GM21515 (cell line): ENCODE measurements at regions not wholly inside any gene's neighbourhood (a gene's known extent, or its start where the extent isn't known, plus 50 kb on each side); places are given as distances from the start of the nearest gene placed in this dataset.

Source experiments
- ATAC-seq: cut with Tn5 transposase; IDR thresholded peaks from one replicate; pipeline ENCODE4 v1.9.1; 2021; ENCODE audit not compliant: unreplicated experiment

- no peak for ATAC-seq
Observed at GRCh38 chr2:107202962-107203591, 317.1 kb upstream of the ST6GAL2 start.

GRCh38 chr2:107215401-107216350 is 329.7 kb upstream of the ST6GAL2 start:
- ATAC-seq = no peak

GRCh38 chr2:107218208-107218607 is 332.2 kb upstream of the ST6GAL2 start:
- no peak for ATAC-seq

GRCh38 chr2:107222466-107222865 is 336.5 kb upstream of the ST6GAL2 start:
- no peak for ATAC-seq

GRCh38 chr2:107235491-107236254 is 349.7 kb upstream of the ST6GAL2 start:
- no peak for ATAC-seq

GRCh38 chr2:107242811-107243210 is 356.8 kb upstream of the ST6GAL2 start:
- no peak for ATAC-seq

- no peak for ATAC-seq
Observed at GRCh38 chr2:107248932-107249331, 363.0 kb upstream of the ST6GAL2 start.

DNA sequence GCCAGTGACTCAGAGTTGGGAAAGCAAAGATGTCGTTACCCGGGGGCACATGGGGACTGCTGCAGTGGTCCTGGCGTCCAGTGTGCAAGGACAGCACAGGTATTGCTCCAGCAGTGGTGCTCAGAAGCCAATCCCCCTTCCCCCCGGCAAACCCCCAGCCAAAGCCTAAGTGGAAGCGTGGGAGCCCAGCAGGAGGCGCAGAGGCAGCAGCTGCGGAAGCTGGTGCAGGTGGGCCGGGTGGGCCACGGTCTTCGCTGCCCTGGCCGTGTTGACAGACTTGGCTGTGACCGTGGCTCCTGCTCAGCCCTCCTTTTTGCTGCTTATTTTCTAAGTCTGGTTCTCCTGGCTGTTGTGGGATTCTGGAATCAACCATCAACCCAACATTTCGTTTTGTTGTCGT is 369.8 kb upstream of the ST6GAL2 start:
- no peak for ATAC-seq

GRCh38 chr2:107258531-107259407 is 372.8 kb upstream of the ST6GAL2 start:
- ATAC-seq = no peak

DNA sequence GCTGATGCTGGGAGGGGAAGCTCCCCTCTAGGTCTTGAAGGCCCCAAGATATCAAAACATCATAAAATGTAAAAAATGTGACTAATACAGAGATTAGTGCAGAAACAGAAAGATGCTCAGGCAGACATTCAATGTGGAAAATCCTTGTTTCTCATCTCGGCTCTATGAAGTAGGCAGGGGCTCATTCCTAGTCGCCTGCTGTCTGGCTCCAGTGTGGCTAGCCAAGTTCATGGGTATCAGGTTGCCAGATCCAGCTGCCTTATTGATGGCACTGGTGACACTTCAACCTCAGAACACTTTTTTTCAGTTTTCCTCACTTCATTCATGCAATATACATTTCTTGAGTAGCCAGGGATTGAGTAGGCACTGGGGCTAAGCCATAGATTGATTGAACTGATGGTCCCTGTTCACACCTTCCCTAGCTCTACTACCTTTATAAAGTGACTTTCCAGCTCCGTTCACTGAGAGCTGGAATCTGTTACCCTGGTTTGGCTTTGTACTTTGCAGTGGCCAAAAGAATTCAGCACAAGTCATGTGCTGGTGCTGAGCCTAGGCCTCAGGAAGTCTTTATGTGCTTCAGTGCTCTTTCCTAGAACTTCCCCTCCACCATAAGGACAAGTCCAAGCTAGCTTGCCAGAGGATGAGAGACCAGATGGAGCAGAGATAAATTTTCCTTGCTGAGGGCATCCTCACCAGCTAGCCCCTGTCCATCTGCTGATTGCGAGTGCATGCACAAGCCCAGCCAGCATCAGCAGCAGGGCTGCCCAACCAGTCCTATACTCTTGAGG is 373.6 kb upstream of the ST6GAL2 start:
- ATAC-seq = no peak

- ATAC-seq = no peak
Observed at GRCh38 chr2:107263628-107264027, 377.7 kb upstream of the ST6GAL2 start.

DNA sequence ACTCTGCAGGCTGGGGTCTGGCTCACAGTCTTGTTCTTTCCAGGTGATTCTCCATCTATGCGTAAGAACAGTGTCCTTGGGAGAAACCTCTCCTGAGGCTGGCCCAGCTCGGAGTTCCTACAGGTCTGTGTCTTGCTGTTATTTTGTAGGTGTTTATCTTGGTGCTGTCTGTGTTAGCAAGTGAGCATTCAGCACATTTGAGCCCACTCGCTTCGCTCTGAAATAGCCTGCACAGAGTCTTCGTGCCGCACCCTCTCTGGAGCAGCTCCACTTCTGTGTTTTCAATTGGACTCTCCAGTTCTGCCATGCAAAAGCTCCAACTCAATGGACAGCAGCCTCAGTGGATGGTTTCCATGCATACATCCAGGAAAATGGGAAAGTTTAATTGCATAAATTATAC is 378.2 kb upstream of the ST6GAL2 start:
- ATAC-seq = no peak

GRCh38 chr2:107266555-107266954 is 380.6 kb upstream of the ST6GAL2 start:
- no peak for ATAC-seq

GRCh38 chr2:107267086-107267485 is 381.1 kb upstream of the ST6GAL2 start:
- ATAC-seq = no peak

DNA sequence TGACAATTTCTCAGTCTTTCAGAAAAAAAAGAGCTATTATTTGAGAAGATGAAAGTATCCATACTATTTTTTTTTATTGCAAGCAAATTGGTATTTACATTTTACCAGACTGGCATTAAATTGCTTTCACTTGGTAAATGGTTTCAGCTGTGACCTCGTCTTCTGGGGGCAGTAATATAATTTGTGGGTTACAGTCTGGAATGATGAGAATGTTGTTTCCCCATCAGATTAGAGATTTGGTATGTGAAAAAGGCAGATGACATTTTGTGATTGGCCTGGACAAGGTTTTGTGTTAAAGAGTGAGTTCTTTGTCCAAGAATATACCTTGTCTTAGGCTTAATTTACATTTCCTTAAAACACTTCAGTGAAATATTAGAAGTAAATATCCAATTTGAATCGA is 390.1 kb upstream of the ST6GAL2 start:
- no peak for ATAC-seq

GRCh38 chr2:107278672-107279071 is 392.7 kb upstream of the ST6GAL2 start:
- no peak for ATAC-seq

GRCh38 chr2:107281637-107282036 is 395.7 kb upstream of the ST6GAL2 start:
- no peak for ATAC-seq

DNA sequence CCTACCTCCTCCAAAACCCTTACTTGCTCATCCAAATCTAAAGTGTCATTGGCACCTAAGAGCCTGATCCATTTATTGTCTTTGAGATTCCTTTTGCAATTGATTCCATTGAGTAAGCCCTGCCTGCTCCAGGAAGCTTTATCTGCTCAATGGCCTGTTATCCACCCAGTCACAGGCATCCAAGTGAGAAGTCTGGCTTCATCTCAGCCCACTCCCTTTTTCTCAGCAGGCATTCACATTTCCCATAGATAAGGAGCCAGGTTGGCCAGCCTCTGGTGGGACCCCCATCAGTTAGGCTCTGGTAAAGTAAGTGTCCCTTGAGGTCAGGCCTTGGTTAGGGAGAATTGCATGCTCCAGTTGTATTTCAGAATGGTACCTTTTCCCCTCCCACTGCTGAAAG is 396.2 kb upstream of the ST6GAL2 start:
- no peak for ATAC-seq

DNA sequence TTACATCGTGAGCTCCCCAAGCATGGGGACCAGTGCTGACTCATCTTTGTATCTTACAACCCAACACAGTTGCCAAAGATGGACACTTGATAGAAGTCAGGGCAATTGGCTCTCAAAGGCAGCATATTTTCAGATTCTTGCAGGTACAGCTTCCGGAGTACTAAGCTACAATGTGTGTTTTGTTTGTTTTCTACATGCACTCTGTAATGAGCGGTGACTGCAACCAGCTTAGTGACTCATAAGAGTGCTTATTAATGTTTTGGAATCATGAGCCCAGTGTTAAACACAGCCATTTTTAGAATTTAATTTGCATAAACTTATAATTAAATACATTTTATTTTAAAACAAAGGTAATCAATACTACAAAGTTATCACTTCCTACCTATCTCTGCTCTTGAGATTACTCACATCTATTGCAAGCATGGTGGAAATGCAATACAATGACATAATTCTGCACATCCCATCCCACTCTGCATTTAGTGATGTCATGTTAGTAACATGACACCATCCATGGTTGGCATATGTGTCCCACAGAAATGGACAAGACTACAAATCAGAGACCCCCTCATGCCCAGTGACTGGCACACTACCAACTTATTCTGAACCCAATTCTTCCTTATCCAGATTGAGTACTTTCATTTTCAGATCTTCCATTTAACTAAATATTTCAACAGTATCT is 399.8 kb upstream of the ST6GAL2 start:
- ATAC-seq = no peak
